HL-60 (cell line): ENCODE measurements at regions not wholly inside any gene's neighbourhood (a gene's known extent, or its start where the extent isn't known, plus 50 kb on each side); places are given as distances from the start of the nearest gene placed in this dataset.

Source experiments
- CTCF ChIP-seq: IDR thresholded peaks from one replicate; pipeline ENCODE4 v1.5.1; 2011; ENCODE audit warnings: low read length, control low read depth, inconsistent platforms; ENCODE audit not compliant: insufficient read depth
- GABPA ChIP-seq: IDR thresholded peaks from 2 replicates; pipeline ENCODE4 v1.6.1; 2012; ENCODE audit warnings: low read depth
- POLR2AphosphoS5 ChIP-seq: IDR thresholded peaks from 2 replicates; pipeline ENCODE4 v1.6.1; 2012; ENCODE audit warnings: low read depth
- REST ChIP-seq: IDR thresholded peaks from 2 replicates; pipeline ENCODE4 v1.6.1; 2012; ENCODE audit warnings: low read depth; ENCODE audit not compliant: insufficient replicate concordance
- SPI1 ChIP-seq: IDR thresholded peaks from 2 replicates; pipeline ENCODE4 v1.6.1; 2012; ENCODE audit warnings: low read depth, mild to moderate bottlenecking, borderline replicate concordance

GRCh38 chr20:7361931-7362330 is 578.3 kb downstream of the HAO1 start:
- no peak for TF ChIP-seq CTCF
- no peak for TF ChIP-seq REST
- no peak for TF ChIP-seq POLR2AphosphoS5
- no peak for TF ChIP-seq SPI1
- TF ChIP-seq GABPA = no peak
